ENCODE measurements at regions not wholly inside any gene's neighbourhood (a gene's known extent, or its start where the extent isn't known, plus 50 kb on each side); places are given as distances from the start of the nearest gene placed in this dataset.

DNA sequence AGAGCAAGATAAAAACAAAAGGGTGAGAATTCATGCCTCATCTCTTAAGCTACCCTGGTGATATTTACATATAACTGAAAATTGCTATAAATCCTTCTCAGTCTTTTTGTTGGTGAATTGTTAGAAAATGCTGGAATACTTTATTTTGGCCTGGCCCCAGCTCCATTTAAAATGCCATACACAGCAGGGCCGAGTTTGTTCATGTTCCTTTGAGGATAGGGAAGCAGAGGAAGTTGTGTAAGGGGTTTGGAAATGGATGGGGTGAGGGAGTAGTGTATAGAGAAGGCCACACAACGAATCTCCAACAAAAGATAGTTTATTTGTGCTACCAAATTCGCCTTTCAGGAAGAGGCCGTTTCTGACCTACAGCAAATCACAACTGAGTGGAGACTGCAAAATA is 78.6 kb upstream of the ADAMTS9 start:
- TF ChIP-seq, protein P1, sequence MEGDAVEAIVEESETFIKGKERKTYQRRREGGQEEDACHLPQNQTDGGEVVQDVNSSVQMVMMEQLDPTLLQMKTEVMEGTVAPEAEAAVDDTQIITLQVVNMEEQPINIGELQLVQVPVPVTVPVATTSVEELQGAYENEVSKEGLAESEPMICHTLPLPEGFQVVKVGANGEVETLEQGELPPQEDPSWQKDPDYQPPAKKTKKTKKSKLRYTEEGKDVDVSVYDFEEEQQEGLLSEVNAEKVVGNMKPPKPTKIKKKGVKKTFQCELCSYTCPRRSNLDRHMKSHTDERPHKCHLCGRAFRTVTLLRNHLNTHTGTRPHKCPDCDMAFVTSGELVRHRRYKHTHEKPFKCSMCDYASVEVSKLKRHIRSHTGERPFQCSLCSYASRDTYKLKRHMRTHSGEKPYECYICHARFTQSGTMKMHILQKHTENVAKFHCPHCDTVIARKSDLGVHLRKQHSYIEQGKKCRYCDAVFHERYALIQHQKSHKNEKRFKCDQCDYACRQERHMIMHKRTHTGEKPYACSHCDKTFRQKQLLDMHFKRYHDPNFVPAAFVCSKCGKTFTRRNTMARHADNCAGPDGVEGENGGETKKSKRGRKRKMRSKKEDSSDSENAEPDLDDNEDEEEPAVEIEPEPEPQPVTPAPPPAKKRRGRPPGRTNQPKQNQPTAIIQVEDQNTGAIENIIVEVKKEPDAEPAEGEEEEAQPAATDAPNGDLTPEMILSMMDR (IDR thresholded peaks at IDR 0.05), result no peak
- no peak overlapping the region for H3K4me3 Mint-ChIP-seq
- intact Hi-C loops (cut with micrococcal nuclease), result no loop called here
- ChIA-PET POLR2A (no interaction called here), CTCF (no interaction called here)
- H3K36me3 Mint-ChIP-seq (ENCODE audit: low read depth), result no peaks in the 10 kb centered on the region
- DNase-seq (no peak), ATAC-seq (no peak)
- H3K4me1 Mint-ChIP-seq (ENCODE audit: low read depth), result no peaks in the 10 kb centered on the region
- H3K9me3 Mint-ChIP-seq, result no peaks in the 10 kb centered on the region
- no peak overlapping the region for H3K27ac Mint-ChIP-seq
- H3K27me3 Mint-ChIP-seq, result no peaks in the 10 kb centered on the region

DNA sequence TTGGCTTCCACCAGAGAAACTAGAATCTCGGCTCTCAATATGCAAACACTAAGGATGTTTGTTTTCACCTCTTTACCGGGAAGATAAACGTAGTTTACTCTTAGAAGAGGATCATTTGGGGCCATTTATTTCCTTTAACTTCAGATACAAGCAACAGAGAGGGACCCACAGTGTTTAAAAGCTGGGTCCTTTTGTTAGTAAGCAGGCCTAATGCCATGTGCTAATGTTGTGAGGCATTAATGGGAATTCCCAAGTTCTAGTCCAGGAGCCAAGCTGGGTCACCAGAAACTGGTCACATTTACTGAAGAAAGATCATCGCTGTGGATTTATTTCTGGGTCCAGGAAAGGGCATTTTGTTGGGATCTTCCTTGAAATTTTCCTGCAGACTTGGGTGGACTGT is 78.1 kb upstream of the ADAMTS9 start:
- POLR2A ChIA-PET, result no interaction called here
- Mint-ChIP-seq H3K27ac (no peak overlapping the region), H3K4me3 (no peak overlapping the region), H3K4me1 (ENCODE audit: low read depth) (no peaks in the 10 kb centered on the region), H3K36me3 (ENCODE audit: low read depth) (no peaks in the 10 kb centered on the region), H3K27me3 (no peaks in the 10 kb centered on the region), H3K9me3 (no peaks in the 10 kb centered on the region)
- no peak for ATAC-seq
- intact Hi-C loops (cut with micrococcal nuclease), result no loop called here
- TF ChIP-seq, protein P1 (IDR thresholded peaks at IDR 0.05), result no peak
- CTCF ChIA-PET, result no interaction called here
- DNase-seq, result no peak

DNA sequence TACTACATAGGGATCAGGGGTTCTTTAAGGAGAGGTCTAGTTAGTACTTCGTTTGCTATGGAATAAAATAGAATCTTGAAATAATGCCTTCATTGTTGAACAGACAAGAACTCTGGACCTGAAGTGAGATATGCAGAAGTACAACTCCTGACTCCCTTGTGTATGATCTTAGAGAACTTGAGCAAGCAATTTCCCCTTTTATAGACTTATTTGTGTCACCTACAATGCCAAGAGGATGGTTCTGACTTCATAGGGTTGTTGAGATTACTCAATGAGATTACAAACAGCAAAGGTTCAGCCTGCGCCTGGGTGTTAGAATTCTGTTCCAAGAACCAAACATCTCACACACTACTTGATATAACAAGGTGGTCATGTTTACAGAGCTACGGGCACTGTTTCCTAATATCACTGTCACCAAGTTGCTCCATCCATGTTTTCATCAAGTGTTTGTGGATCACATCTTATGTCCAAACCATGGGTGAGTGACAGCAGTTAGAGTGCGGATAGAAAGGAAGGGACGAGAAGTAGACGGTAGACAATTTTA is 76.7 kb upstream of the ADAMTS9 start:
- DNase-seq (no peak), ATAC-seq (no peak)
- H3K27ac Mint-ChIP-seq, result no peak overlapping the region
- ChIA-PET CTCF (no interaction called here), POLR2A (no interaction called here)
- intact Hi-C loops (cut with micrococcal nuclease), result no loop called here
- H3K4me1 Mint-ChIP-seq (ENCODE audit: low read depth), result no peaks in the 10 kb centered on the region
- no peak overlapping the region for H3K4me3 Mint-ChIP-seq
- H3K9me3 Mint-ChIP-seq, result no peaks in the 10 kb centered on the region
- H3K27me3 Mint-ChIP-seq, result no peaks in the 10 kb centered on the region
- H3K36me3 Mint-ChIP-seq (ENCODE audit: low read depth), result no peaks in the 10 kb centered on the region
- TF ChIP-seq, protein P1 (IDR thresholded peaks at IDR 0.05), result no peak

DNA sequence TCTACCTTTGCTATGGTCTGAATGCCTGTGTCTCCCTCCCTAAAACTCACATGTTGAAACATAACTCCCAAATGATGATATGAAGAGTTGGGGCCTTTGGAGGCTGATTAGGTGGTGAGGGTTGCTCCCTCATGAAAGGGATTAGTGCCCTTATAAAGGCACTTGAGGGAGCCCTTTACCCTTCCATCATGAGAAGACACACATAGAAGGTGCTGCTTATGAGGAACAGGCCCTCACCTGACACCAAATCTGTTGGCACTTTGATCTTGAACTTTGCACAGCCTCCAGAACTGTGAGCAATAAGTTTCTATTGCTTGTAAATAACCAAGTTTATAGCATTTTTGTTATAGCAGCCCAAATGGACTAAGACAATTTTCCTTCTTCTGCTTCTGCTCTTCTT is 76.2 kb upstream of the ADAMTS9 start:
- no peaks in the 10 kb centered on the region for H3K36me3 Mint-ChIP-seq (ENCODE audit: low read depth)
- intact Hi-C loops (cut with micrococcal nuclease), result no loop called here
- CTCF ChIA-PET, result no interaction called here
- no peaks in the 10 kb centered on the region for H3K4me1 Mint-ChIP-seq (ENCODE audit: low read depth)
- DNase-seq (no peak), ATAC-seq (no peak)
- no peak overlapping the region for H3K27ac Mint-ChIP-seq
- no peak overlapping the region for H3K4me3 Mint-ChIP-seq
- H3K9me3 Mint-ChIP-seq, result no peaks in the 10 kb centered on the region
- no peaks in the 10 kb centered on the region for H3K27me3 Mint-ChIP-seq
- TF ChIP-seq, protein P1 (IDR thresholded peaks at IDR 0.05), result no peak
- POLR2A ChIA-PET, result no interaction called here

DNA sequence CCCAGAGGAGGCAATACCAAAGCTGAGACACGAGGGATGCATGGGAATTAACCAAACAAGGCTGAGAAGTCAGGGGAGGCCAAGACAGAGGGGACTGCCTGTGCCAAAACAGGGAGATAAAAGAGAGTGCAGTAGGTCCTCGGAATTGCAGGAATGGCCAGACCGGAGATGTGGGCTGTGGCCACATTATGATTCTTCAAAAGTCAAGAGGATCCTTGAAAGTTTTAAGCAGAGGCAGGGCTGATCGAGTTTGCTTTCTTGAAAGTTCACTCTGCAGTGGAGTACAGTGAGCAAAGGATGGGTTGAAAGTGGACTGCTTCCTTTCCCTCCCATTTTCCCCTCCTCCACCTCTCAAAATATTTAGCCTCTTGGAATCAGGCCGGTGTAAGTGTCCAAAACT is 73.9 kb upstream of the ADAMTS9 start:
- POLR2A ChIA-PET, result no interaction called here
- Mint-ChIP-seq H3K4me3 (no peak overlapping the region), H3K27me3 (no peaks in the 10 kb centered on the region), H3K27ac (no peak overlapping the region), H3K4me1 (ENCODE audit: low read depth) (no peaks in the 10 kb centered on the region), H3K9me3 (no peaks in the 10 kb centered on the region), H3K36me3 (ENCODE audit: low read depth) (no peaks in the 10 kb centered on the region)
- TF ChIP-seq, protein P1 (IDR thresholded peaks at IDR 0.05), result no peak
- ATAC-seq, result no peak
- CTCF ChIA-PET, result no interaction called here
- DNase-seq, result no peak
- intact Hi-C loops (cut with micrococcal nuclease), result no loop called here
